NCI-H510A (cell line): ENCODE measurements at regions not wholly inside any gene's neighbourhood (a gene's known extent, or its start where the extent isn't known, plus 50 kb on each side); places are given as distances from the start of the nearest gene placed in this dataset.
A peak's percentile ranks its signal among the peaks of the same experiment; 100 is the strongest.
"Not testable (repeated sequence)": the region's sequence is repeated elsewhere in the genome, so short reads cannot be mapped to it uniquely, and the experiment has no call there.

Experiments used
- DNase-seq: peaks from one replicate; lab custom pipeline; 2025; lab: John Stamatoyannopoulos, UW

DNA sequence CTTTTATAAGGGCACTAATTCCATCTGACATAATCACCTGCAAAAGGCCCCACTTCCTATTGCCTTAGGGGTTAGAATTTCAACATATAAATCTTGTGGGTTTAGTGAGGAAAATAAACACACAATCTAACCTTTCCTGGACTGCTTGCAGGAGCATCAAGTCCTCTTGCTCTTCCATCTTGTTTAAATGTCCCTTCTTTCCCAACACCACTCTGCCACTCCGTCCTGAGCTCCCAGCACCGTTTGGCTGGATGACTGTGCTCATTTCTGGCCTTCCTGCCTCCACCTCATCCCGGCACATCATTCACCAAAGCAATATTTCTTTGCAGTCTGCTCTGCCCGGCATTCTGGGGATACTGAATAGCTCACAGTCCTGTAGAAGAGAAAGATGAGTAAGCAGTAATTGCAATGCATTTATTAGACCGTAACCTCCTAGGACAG is 247.8 kb downstream of the BCL2 start:
- no peak for DNase-seq

- no peak for DNase-seq
Observed at GRCh38 chr18:63070767-63071502, 248.6 kb downstream of the BCL2 start.

DNA sequence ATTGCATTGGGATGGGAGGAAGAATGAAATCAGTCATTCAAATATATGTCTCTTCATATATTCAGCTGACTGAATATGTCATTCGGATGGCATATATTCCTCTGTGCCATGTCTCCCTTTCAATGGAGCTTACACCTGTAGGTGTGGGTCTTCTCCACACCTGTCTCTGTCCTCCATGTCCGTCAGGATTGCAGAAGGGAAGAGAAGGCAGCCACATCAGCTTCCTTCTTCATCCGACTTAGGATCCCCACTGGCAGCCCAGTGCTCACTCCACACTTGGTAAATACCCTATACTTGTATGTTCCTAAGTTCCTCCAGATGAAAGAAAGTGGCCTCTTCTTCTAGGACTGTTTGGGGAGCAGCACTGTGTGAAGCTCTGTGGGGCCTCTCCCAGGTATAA is 250.1 kb downstream of the BCL2 start:
- DNase-seq = no peak

- no peak for DNase-seq
Observed at GRCh38 chr18:63067939-63068338, 251.6 kb downstream of the BCL2 start.

- no peak for DNase-seq
Observed at GRCh38 chr18:63065172-63065571, 254.4 kb downstream of the BCL2 start.

DNA sequence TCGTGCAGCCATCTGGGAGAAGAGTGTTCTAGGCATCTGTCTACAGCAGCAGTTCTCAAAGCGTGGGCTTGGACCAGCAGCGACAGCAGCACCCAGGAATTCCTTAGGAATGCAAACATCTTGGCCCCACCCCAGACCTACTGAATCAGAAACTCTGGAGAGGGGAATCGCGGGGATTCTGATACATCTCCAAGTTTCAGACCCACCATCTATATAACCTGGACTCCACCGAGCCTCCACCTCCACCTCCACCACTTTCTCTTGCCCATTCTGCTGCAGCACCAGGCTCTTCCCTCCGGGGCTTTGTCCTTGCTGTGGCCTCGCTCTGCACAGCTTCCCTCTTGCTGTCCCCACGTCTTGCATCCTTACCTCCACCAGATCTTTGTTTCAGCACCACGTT is 256.4 kb downstream of the BCL2 start:
- no peak for DNase-seq

- DNase-seq = no peak
Observed at GRCh38 chr18:63062246-63062645, 257.3 kb downstream of the BCL2 start.

- no peak for DNase-seq
Observed at GRCh38 chr18:63061303-63061702, 258.3 kb downstream of the BCL2 start.

GRCh38 chr18:63058521-63058920 is 261.0 kb downstream of the BCL2 start:
- DNase-seq = no peak

GRCh38 chr18:63057707-63058106 is 261.9 kb downstream of the BCL2 start:
- DNase-seq = no peak

GRCh38 chr18:63054901-63055584 is 264.5 kb downstream of the BCL2 start:
- DNase-seq = no peak

DNA sequence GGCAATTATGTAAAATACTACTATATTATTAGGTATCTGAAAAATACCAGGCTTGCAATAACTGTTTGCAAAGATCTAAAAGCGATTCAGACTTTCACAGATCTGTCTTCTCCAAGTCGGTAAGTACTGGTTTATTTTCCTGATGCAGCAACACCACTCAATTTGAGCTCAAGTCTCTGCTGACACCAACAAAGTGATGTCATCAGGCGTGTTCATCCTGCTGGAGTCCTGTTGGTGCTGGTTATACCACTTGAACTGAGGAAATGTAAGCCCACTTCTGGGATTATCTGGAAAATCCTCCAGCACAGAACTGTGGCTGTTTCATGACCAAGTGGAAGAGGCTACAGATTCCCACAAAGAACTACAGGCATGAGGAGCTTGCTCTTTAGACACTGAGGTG is 267.6 kb downstream of the BCL2 start:
- DNase-seq = peak; percentile 62

GRCh38 chr18:63050667-63051395 is 268.7 kb downstream of the BCL2 start:
- not testable (repeated sequence) for DNase-seq

- no peak for DNase-seq
Observed at GRCh38 chr18:63046375-63046774, 273.2 kb downstream of the BCL2 start.

- DNase-seq = no peak
Observed at GRCh38 chr18:63043516-63043915, 276.1 kb downstream of the BCL2 start.

DNA sequence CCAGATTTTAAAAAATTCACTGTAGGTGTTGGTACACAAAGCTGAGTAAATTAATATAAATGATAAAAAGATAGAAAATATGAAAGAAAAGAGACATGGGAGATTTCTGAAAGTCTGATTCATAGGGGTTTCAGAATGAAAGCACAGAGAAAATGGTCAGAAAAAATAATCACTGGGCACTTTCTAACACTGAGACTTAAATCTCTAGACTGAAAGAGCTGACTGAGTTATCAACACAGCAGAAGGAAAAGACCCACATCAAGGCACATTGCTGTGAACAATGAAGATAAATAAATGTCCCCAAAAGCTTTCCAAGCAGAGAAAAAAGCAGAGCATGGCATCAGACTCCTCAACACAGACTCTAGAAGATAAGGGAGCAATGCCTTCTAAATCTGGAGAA is 277.2 kb downstream of the BCL2 start:
- DNase-seq = no peak

DNA sequence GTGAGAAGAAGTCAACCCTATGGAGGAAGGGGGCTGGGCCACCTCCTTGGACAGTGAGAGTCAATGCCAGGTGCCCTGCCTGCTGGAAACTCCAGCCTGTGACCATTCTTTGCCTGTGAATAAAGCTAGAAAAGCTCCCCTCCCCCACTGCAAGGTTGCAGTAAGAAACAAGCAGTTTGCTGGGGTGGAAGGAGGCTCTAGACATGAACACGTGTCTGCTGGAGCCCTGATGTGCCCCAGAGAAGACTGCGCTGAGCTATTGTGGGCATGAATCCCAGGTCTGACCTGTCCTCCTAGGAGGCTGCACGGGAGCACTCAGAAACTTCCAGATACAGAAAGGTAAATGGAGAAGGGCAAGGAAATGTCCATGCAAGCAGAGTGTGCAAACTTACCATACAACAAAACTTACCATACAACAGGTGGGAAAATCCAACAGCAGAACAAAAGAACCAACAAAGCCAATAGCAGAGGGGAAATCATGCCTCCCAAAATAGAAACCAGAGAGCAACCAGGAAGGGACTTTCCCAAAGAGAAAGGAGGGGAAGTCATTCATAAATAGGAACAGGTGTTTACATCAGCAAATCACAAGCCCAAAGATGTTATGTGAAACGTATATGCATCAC is 278.7 kb downstream of the BCL2 start:
- DNase-seq = no peak

GRCh38 chr18:63037491-63037890 is 282.1 kb downstream of the BCL2 start:
- DNase-seq = no peak

- no peak for DNase-seq
Observed at GRCh38 chr18:63031375-63031774, 288.2 kb downstream of the BCL2 start.
